GM13976 (cell line): ENCODE measurements at regions not wholly inside any gene's neighbourhood (a gene's known extent, or its start where the extent isn't known, plus 50 kb on each side); places are given as distances from the start of the nearest gene placed in this dataset.

Experiments
- DNase-seq: peaks from one replicate; pipeline ENCODE4 v3.0.0; 2012; ENCODE audit warnings: low spot score
- in situ Hi-C: fragments of 300-500 bp; cut with MboI; formaldehyde crosslinking; loops from one replicate; pipeline ENCODE4 v1.12.0; 2022; ENCODE audit warnings: low sequenced_read_pairs, mixed read lengths, inconsistent platforms; ENCODE audit not compliant: unreplicated experiment
- TF ChIP-seq, protein P1 (sequence below): IDR thresholded peaks from 2 replicates; pipeline ENCODE4 v1.5.1; 2012; ENCODE audit warnings: borderline replicate concordance, mild to moderate bottlenecking; ENCODE audit not compliant: insufficient read depth; ENCODE audit errors: extremely low read depth, missing control alignments, control extremely low read depth

DNA sequence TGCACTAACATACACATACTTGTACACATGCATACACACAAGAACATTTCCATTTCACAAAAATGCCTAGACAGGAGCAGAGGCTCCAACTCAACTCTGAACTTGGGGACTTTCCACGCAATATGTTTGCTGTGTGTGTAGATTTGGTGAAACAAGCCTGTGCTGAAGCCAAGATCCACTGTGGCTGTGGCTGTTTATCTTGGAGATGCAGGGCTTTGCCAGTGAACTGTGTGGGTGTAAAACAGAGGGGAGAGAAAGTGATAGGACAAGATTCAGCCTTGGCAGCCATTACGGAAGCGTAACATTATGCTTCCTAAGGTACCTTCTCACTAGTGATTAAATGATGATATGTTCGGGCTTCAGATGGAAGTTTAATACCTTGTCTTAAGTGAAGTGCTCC is 73.2 kb upstream of the MBNL2 start:
- no peak for DNase-seq
- in situ Hi-C loops, result no loop called here
- TF ChIP-seq, protein P1, sequence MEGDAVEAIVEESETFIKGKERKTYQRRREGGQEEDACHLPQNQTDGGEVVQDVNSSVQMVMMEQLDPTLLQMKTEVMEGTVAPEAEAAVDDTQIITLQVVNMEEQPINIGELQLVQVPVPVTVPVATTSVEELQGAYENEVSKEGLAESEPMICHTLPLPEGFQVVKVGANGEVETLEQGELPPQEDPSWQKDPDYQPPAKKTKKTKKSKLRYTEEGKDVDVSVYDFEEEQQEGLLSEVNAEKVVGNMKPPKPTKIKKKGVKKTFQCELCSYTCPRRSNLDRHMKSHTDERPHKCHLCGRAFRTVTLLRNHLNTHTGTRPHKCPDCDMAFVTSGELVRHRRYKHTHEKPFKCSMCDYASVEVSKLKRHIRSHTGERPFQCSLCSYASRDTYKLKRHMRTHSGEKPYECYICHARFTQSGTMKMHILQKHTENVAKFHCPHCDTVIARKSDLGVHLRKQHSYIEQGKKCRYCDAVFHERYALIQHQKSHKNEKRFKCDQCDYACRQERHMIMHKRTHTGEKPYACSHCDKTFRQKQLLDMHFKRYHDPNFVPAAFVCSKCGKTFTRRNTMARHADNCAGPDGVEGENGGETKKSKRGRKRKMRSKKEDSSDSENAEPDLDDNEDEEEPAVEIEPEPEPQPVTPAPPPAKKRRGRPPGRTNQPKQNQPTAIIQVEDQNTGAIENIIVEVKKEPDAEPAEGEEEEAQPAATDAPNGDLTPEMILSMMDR, result no peak

DNA sequence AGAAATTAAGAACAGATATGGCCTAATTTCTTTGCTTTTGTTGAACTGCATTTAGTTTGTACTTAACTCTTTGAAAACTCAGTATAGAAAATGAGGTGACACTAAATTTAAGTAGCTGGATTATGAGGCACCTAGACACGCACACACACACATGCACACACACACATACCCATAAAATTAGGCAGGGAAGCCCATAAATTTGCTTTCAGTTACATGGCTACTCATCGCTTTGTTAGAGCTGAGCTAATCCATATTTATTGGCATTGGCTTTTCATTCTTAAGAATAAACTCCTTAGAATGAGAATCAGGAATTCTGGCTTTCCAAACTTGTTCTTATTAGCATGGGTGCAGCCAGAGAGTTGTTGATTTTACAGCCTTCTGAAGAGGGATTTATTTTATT is 61.7 kb upstream of the MBNL2 start:
- in situ Hi-C loops, result no loop called here
- TF ChIP-seq, protein P1, result no peak
- DNase-seq, result no peak

DNA sequence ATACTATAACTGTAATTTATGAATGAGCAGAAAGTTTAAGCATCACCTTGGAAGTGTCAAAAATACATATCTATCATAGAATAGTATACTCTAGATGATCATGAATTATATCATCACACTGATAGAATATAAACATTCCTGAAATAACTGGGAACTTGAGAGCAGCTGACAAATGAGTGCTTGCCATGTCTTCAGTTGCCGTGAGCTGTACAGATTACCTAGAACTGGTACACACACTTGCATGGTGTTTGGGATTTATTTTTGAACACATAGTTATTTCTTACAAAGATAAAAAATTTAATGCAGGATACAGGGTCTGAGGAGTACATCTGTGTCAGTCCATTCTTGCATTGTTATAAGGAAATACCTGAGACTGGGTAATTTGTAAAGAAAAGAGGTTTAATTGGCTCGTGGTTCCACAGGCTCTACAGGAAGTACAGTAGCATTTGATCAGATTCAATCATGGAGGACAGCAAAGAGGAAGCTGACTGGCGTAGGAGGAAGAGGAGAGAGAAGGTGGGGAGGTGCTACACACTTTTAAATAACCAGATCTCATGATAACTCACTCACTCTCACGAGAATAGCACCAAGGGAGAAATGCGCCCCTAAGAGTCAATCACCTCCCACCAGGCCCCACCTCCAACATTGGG is 60.4 kb upstream of the MBNL2 start:
- in situ Hi-C loops, result no loop called here
- TF ChIP-seq, protein P1, result no peak
- DNase-seq, result no peak

DNA sequence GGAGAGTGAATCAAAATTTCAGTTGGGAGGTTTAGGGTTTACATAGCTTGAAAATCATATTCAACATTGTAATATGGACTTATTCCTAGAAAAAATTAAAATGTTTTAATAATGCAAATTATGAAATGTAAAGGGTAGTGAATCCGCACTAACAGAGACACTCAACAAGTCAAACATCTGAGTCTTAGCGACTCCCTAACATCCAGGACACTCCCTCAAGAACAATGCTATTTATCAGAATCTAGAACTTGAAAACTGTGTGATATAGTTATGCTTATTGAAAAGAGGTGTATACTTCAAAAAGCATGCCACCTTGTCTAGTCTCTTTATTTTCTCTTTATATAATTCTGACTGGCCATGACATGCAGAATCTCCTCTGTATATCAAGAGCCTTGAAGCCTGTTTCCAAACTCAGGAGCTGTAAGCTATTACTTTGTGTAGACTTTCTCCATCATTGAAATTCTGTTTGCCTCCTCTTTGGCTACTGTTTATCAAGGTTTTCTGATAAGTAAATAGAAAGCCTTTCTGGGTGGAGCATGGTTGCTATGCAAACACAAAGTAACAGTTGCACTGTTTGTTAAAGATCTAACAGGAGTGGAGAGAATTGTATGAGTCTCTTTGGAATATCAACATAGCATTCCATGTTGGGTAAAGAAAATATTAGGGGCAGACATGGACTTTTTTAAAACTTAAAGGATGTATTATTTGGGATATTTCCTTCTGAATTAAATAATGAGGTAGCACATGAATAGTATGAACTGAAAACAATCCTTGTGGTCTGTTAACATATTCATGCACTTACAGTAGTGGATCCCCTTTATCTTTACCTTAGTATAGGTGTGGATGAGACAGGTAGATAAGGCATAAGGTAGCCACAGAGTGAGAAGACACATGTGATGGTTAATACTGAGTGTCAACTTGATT is 56.4 kb upstream of the MBNL2 start:
- TF ChIP-seq, protein P1, result no peak
- in situ Hi-C loops, result no loop called here
- no peak for DNase-seq

DNA sequence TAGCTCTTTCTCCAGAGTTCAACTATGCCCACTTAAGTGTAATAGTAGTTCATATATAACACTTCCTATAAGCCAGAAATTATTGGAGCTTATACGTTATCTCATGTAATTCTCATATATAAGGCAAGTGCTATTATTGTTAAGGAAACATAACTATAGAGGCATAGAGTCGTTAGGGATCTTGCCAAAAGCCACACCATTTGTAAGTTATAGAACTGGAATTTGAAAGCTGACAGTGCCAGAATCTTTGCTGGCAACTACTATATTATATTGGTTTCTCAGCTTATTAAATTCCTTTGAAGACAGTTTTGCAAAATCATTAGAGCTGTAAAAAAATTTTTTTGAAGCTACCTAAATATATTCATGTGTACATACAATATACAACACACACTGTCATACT is 51.0 kb upstream of the MBNL2 start:
- in situ Hi-C loops, result no loop called here
- no peak for DNase-seq
- TF ChIP-seq, protein P1, result no peak
